Activated naive CD4-positive, alpha-beta T cell treated with anti-CD3 and anti-CD28 coated beads, Interleukin-2, amount 50 U/mL, for 72 hours (primary cell): ENCODE measurements at regions not wholly inside any gene's neighbourhood (a gene's known extent, or its start where the extent isn't known, plus 50 kb on each side); places are given as distances from the start of the nearest gene placed in this dataset.
"Not testable (repeated sequence)": the region's sequence is repeated elsewhere in the genome, so short reads cannot be mapped to it uniquely, and the experiment has no call there.

Experiments used
- ATAC-seq, 2 donors: fragments of 150-1000 bp; cut with Tn5 transposase; 2 replicates each; pipeline ENCODE4 v1.10.0; 2021; ENCODE audit warnings: mild to moderate bottlenecking in 2 of 2, moderate library complexity in 2 of 2
- DNase-seq, 2 donors: peaks; one replicate each; pipeline ENCODE4 v3.0.0; 2021 to 2022; ENCODE audit warnings: low spot score in 2 of 2
- H3K27ac Mint-ChIP-seq, 2 donors: one replicate each; pipeline ENCODE4 v1.8.0; 2022; ENCODE audit warnings: mild to moderate bottlenecking in 2 of 2, mixed read lengths in 2 of 2
- H3K36me3 Mint-ChIP-seq, 2 donors: one replicate each; pipeline ENCODE4 v1.8.0; 2022; ENCODE audit warnings: mixed read lengths in 2 of 2
- H3K9me3 Mint-ChIP-seq, 2 donors: one replicate each; pipeline ENCODE4 v1.8.0; 2022; ENCODE audit warnings: mixed read lengths in 2 of 2

DNA sequence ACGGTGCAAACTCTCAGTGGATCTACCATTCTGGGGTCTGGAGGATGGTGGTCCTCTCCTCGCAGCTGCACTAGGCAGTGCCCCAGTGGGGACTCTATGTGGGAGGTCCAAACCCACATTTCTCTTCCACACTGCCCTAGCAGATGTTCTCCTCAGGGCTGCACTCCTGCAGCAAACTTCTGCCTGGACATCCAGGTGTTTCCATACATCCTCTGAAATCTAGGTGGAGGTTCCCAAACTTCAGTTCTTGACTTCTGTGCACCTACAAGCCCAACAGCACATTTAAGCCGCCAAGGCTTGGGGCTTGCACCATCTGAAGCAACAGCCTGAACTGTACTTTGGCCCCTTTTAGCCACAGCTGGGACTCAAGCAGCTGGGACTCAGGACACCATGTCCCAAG, 162.0 kb downstream of the MID1IP1 start:
- DNase-seq, H3K9me3 Mint-ChIP-seq, ATAC-seq, H3K27ac Mint-ChIP-seq, H3K36me3 Mint-ChIP-seq: not testable (repeated sequence)

DNA sequence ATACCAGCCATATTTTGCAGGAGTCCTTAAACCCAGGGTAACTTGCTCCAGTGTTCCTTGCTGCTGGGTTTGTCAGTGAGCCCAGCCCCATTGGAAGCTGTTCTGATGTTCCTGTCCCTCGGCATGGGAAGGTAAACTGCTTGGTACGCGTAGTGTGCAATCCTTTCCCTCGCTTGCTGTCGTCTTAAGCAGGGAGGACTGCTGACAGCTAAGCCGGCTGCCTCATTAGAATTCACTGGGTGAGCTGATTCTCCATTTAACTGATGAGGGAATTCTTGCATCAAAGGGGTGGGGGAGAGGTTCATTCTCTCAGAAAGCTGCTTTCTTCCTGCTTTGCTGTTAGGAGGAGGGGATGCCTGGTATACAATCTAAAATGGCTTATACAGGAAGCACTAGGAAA, 164.6 kb downstream of the MID1IP1 start:
- DNase-seq (no peak), ATAC-seq (no peak)
- Mint-ChIP-seq H3K27ac (no peak overlapping the region), H3K36me3 (peaks cover 0 to 5% of the 10 kb centered on the region in 2 donors), H3K9me3 (peaks cover 2 to 5% of the 10 kb centered on the region in 2 donors)

DNA sequence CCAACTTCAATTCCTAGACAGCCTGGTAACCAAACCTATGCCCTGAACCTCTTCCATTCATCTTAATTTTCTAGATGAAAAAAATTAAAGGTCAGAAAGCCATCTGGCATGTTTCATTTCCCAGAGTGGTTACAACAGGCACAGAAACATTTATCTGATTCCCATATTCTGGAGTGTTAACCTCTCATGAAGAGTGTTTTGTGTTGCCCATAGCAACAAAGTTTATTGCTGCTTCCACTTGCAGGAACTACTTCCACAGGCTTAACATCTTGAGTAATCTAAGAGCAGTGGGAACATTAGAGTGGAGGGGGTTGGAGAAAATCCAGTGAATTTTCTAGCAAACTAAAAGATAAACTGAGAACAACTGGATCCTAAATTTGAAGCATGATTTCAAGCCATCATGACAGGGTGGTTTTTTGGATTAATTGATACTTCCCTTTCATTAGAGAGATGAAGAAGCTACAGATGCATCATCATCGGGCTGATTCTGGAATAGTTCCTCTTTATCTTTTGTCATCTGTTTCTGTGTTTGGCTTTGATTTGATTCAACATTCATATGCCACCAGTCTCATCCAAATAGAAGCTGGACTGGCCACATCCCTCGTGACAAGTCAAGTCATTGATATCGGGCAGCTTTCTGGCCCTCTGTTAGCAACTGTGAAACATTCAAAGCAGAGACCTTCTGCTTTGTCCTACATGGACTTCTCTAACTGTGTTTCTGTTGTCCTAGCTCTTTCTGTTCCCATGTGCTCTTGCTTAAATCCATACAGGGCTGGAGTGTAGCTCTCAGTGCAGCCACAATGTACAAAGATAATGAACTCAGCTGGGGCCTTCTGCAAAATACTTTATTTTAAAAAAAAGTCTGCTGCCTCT, 167.3 kb downstream of the MID1IP1 start:
- no peak overlapping the region for H3K27ac Mint-ChIP-seq
- ATAC-seq, result no peak
- peaks cover 5 to 6% of the 10 kb centered on the region in 2 donors for H3K9me3 Mint-ChIP-seq
- H3K36me3 Mint-ChIP-seq, result peaks cover 0 to 5% of the 10 kb centered on the region in 2 donors
- no peak for DNase-seq

DNA sequence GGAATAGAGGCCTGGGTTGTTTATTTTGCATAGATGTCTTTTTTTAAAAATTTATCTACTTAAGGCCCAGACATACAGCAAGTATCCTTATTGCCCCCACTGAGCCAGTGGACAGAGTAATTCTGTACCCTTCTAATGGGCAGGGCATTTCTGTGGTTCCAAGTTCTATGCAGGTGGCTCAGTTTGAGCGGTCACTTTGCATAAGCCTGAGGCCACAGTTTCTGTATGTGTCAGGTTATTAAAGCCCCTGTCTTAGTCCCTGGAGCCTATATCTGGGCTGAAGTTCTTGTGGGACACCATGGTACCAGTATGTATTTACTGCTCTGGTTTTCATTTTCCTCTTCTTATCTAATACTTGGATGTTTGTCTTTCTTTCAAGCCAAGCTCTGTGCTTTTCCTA, 168.8 kb downstream of the MID1IP1 start:
- Mint-ChIP-seq H3K9me3 (peaks cover 0 to 6% of the 10 kb centered on the region in 2 donors), H3K27ac (no peak overlapping the region), H3K36me3 (no peaks in the 10 kb centered on the region)
- ATAC-seq (no peak), DNase-seq (no peak)

DNA sequence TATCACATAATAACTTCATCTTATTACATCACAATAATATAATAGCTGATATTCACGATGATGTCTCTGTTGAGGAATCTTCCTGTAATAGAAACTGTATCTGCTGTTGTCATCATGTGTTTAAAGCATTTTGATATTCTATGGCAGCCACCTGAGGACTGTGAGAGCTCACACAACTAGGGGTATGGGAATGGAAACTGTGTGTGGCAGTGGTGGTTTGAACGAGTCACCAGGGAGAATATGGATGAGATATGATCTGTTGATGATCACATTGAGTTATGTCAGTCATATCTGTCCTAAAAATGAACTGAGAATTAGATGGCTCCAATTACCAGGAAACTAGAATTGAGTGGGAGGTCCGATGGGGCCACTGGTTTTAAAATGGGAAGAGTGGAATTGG, 169.6 kb downstream of the MID1IP1 start:
- peak overlapping the region in 1 of 2 donors; percentile 58 for H3K27ac Mint-ChIP-seq
- ATAC-seq, result peak; percentile 83 to 96

DNA sequence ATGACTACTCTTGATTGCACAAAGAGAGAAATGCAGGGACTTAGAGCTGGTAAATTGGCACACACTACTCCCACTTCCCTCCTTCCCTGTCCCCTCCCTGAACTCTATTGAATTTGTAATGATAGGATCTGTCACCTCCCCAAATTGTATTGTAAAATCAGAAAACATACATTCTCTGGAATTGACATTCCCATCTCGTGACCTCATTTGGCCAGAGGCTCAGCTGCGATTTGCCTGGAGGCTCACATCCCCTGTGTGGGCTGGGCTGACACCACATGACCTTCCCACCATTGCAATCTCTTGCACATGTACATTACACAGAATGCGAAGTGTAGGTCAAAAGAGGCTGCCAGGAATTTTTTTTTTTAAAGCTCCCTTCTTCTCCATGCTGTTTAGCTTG, 172.1 kb downstream of the MID1IP1 start:
- no peak overlapping the region for H3K27ac Mint-ChIP-seq
- no peak for ATAC-seq
- no peak for DNase-seq
- peaks cover 0 to 6% of the 10 kb centered on the region in 2 donors for H3K9me3 Mint-ChIP-seq
- H3K36me3 Mint-ChIP-seq, result no peaks in the 10 kb centered on the region

More for the DNA sequence above, 169.6 kb downstream of the MID1IP1 start:
- H3K36me3 Mint-ChIP-seq, result no peaks in the 10 kb centered on the region
- DNase-seq, result no peak
- H3K9me3 Mint-ChIP-seq, result peaks cover 0 to 6% of the 10 kb centered on the region in 2 donors

DNA sequence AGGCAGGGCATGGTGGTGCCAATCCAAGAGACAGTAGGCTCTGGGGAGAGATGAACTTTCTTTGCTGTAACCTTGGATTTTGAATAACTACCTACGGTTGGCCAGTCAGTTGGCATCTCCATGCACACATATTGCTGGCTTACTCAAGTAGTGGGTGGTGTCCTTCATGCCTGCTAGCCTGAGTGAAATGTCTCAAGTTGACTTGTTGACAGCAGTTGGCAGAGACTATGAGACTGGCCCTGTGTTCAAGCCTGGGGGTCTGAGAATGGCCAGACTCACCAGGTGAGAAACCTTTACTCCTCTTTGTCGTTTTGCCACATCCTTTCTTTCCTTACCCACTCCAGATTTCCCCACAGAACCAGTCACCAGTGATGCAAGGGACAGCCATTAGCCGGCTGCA, 173.3 kb downstream of the MID1IP1 start:
- DNase-seq (no peak), ATAC-seq (no peak)
- Mint-ChIP-seq H3K27ac (no peak overlapping the region), H3K36me3 (no peaks in the 10 kb centered on the region), H3K9me3 (peaks cover 0 to 6% of the 10 kb centered on the region in 2 donors)

DNA sequence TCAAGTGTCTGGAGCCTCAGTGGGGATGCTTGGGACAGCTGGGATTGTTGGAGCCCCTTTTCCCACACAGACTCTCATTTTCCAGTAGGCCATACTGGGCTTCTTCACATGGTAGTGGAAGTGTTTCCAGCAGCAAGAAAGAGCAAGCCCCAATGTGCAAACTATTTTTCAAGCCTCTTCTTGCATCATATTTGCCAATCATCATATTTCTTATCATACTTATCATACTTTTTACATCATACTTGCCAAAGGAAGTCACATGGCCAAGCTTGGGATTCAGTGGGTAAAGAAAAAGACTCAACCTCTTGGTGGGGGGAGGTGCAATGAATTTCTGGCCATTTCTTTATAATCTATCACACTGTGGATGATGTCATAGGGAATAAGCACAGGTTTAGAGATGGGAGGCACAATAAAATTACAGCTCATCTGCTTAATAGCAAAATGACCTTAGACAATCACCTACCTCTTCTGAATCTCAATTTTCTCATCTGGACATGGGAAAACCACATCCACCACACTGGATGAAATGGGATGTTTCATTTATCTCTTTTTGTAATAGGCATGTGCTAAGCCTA, 174.2 kb downstream of the MID1IP1 start:
- Mint-ChIP-seq H3K27ac (no peak overlapping the region), H3K36me3 (no peaks in the 10 kb centered on the region), H3K9me3 (peaks cover 0 to 6% of the 10 kb centered on the region in 2 donors)
- ATAC-seq (no peak), DNase-seq (no peak)

DNA sequence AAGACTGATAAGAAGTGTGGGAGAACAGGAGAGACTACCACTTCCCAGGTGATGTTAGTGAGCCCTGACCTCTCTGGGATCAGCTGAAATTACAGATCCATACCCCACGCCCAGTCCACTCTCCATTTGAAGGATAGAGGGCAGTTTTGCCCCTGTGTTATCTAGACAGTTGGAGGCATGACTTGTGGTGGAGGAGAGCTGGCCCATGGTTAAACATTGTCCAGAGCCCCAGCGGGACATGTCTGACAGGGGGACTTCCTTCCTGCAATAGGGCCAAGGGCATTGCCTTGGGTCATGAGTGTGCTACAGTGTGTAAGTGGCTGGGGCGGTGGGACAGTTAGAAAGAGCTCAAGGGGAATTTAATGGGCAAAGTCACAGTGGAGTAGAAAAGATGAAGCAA, 181.1 kb downstream of the MID1IP1 start:
- Mint-ChIP-seq H3K36me3 (no peaks in the 10 kb centered on the region), H3K27ac (peak overlapping the region in 1 of 2 donors; percentile 65), H3K9me3 (no peaks in the 10 kb centered on the region)
- ATAC-seq, result no peak
- no peak for DNase-seq

DNA sequence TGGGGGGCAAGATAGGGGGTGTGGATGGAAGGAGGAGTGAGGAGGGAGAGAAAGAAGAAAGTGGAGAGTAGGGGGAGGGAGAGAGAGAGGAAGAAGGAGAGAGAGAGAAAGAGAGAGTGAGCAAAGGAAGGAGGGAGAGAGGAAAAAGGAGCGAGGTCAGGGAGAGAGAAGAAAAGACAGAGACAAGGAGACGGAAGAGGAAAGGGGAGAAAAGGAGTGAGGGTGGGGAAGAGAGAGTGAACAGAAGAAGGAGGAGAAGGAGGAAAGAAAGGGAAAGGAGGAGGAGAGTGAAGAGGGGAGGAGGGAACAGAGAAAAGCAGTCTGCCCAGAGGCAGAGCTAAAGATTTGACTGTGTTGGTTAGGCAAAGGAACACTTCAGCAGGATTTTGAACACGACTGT, 181.6 kb downstream of the MID1IP1 start:
- DNase-seq, result no peak
- no peak for ATAC-seq
- H3K36me3 Mint-ChIP-seq, result no peaks in the 10 kb centered on the region
- no peaks in the 10 kb centered on the region for H3K9me3 Mint-ChIP-seq
- H3K27ac Mint-ChIP-seq, result no peak overlapping the region

DNA sequence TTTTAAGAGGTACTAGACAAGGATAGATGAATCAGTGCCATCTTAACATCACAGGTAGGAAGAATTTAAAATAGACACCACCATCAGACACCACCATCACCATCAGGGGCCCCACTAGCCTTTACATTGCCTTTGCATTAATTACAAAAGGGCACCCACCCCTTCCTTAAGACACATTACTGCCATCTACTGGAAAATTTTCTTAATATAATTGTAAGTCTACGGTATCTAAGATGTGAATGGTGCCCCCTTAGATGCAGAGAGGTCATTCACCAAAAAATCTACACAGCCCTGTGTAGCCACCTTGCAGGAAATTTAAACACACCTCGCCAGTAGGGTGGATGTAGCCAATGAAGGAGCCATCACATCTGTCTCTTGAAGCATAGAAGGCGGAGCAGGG, 184.1 kb downstream of the MID1IP1 start:
- Mint-ChIP-seq H3K9me3 (no peaks in the 10 kb centered on the region), H3K27ac (no peak overlapping the region), H3K36me3 (no peaks in the 10 kb centered on the region)
- DNase-seq, result no peak
- ATAC-seq, result peak; percentile 45 to 57

DNA sequence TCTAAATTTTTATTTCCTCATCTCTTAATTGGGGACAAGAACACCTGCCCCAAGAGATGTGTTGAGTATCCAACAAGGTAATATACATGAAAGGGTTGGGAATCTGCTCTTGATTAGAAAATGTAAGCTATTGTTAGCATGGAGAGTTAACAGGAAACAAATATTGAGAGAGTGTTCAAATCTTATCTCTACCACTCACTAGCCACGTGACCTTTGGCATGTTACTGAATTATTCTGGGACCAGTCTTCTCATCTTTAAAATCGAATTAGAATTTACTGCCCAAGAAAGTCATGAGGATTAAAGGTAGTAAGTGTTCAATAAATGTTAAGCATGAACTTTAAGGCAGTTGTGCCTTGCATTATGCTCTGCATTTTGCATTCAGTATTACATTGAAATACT, 184.7 kb downstream of the MID1IP1 start:
- ATAC-seq (no peak), DNase-seq (no peak)
- H3K9me3 Mint-ChIP-seq, result no peaks in the 10 kb centered on the region
- H3K27ac Mint-ChIP-seq, result no peak overlapping the region
- no peaks in the 10 kb centered on the region for H3K36me3 Mint-ChIP-seq

DNA sequence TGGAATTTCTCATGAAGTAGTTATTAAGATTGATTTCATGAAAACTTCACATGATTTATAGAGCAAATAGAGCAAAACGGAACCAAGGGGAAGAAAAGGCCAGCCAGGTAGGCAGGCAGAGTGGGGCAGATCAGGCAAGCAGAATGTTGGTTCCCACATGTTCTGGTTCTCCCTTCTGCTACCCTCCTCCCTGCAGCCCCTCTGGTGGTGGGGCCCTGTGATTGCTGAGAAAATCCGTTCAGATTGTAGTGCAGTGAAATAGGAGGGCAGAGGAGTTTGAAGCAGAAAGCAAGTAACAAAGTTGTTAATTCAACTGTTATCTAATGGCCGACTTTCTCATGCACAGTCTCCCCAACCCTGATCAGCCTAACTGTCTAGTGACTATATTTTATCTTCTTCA, 185.3 kb downstream of the MID1IP1 start:
- no peak for ATAC-seq
- H3K36me3 Mint-ChIP-seq, result no peaks in the 10 kb centered on the region
- no peaks in the 10 kb centered on the region for H3K9me3 Mint-ChIP-seq
- H3K27ac Mint-ChIP-seq, result no peak overlapping the region
- no peak for DNase-seq

DNA sequence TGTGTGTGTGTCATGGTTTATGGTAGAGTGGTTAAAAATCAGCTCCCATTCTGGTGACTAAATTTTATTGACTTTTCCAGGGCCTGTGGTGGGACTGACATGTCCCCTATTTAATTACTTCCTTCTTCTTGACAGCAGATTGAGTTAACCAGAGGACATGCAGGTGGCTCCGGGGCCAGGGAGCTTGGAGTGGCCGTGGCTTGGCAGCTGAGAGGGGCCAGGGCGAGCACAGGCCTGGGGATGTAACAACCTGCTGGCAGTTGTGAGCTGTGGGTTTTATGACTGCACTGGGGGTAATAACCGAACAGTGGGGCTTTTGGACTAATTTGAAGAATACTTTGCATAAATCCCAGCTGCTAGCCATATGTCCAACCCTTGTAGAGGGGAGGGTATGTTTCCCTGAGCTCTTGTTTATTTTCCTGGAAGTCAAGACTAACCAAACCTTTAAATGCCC, 186.0 kb downstream of the MID1IP1 start:
- ATAC-seq (no peak), DNase-seq (no peak)
- no peaks in the 10 kb centered on the region for H3K36me3 Mint-ChIP-seq
- H3K27ac Mint-ChIP-seq, result no peak overlapping the region
- H3K9me3 Mint-ChIP-seq, result no peaks in the 10 kb centered on the region

DNA sequence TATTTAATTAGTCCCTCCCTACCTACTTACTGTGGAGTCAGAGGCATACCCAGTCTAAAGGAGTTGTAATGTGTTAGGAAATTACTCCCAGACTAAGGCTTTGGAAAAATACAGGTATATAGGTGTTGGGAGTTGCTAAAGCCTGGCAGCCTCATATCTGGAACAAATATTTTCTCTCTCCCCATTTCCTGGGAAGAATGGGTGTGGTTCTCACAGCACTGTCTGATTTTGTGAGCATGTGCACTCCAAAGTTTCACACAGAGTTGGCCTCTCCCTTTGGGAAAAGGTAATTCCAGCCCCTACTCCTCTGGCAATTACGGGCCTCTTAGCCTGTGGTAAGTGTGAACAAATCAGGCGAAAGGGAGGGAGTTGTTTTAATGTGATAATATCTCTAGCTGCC, 187.0 kb downstream of the MID1IP1 start:
- no peak for DNase-seq
- no peak for ATAC-seq
- H3K36me3 Mint-ChIP-seq, result no peaks in the 10 kb centered on the region
- H3K27ac Mint-ChIP-seq, result no peak overlapping the region
- H3K9me3 Mint-ChIP-seq, result no peaks in the 10 kb centered on the region

DNA sequence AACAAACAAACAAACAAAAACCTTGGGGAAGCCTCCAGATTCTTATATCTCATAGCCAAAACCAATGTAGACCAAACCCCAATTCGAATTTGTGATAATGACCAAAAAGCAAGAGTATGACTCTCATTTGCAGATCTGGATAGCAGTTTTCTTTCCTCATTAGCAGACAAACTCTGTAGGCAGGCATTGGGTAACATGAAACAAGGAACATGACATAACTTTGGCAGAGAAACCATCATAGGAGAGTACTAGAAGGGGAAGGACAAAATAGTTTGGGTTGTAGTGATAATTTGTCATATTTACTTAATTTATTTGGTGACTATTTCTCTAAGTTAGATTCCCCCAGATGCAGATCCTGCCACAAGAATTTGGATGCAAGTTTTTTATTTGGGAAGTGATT, 187.8 kb downstream of the MID1IP1 start:
- Mint-ChIP-seq H3K27ac (no peak overlapping the region), H3K36me3 (no peaks in the 10 kb centered on the region), H3K9me3 (no peaks in the 10 kb centered on the region)
- no peak for ATAC-seq
- no peak for DNase-seq

DNA sequence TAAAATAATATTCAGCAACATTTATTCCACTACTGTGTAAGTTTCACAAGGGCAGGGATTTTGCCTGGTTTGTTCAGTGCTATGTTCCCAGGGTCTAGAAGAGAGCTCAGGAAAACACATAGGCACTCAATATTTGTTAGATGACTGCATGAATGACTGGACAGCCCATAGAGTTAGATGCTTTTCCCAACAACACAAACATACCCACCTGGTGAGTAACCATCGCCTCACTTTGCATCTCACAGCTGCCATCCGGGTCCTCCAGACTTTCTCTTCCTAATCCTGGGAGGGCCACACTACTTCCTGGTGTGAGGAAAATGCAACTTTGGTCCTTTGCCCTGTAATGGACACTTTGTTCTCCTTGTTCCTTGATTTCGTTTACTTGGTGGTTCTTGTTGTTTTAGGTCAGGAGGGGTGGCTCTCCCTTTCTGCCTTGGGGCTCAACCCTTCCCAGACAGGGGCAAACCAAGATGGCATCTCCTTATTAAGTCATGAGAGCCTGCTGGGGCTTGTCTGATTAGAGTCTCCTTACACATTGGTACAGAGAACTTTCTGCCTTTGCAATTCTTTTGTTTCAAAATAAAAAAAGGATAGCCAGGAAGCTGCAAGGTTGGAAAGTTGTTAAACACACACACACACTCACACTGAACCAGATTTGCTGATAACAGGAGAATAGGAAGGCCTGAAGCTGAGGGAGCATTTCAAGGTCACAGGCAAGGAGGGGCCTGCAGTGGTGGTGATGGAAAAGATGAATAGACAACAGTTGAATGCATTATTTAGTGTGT, 190.6 kb downstream of the MID1IP1 start:
- DNase-seq (no peak), ATAC-seq (no peak)
- peaks cover 0 to 6% of the 10 kb centered on the region in 2 donors for H3K9me3 Mint-ChIP-seq
- no peaks in the 10 kb centered on the region for H3K36me3 Mint-ChIP-seq
- no peak overlapping the region for H3K27ac Mint-ChIP-seq
